Astrocyte of the cerebellum (primary cell): ENCODE measurements at regions not wholly inside any gene's neighbourhood (a gene's known extent, or its start where the extent isn't known, plus 50 kb on each side); places are given as distances from the start of the nearest gene placed in this dataset.

Experiments used
- DNase-seq: peaks from one replicate; pipeline ENCODE4 v3.0.0-alpha.2; 2011; ENCODE audit warnings: low read depth
- H3K4me3 ChIP-seq: 2 replicates; pipeline ENCODE4 v1.5.1; 2011; ENCODE audit warnings: mild to moderate bottlenecking, low read depth, low read length, moderate library complexity
- CTCF ChIP-seq: IDR thresholded peaks from 2 replicates; pipeline ENCODE4 v1.5.1; 2012; ENCODE audit warnings: low read length, low read depth, moderate library complexity, mild to moderate bottlenecking; ENCODE audit errors: missing control alignments
- in situ Hi-C: cut with HindIII; loops from 2 replicates; pipeline ENCODE4 v1.10.0; 2017; ENCODE audit warnings: low sequenced_read_pairs

GRCh38 chr6:48315051-48315719 is 204.2 kb upstream of the PTCHD4 start:
- in situ Hi-C loops, result no loop called here
- no peak for TF ChIP-seq CTCF

GRCh38 chr6:48311301-48311700 is 200.3 kb upstream of the PTCHD4 start:
- in situ Hi-C loops, result no loop called here
- no peak overlapping the region for H3K4me3 ChIP-seq
- no peak for DNase-seq
- no peak for TF ChIP-seq CTCF

More at GRCh38 chr6:48315051-48315719, 204.2 kb upstream of the PTCHD4 start:
- DNase-seq, result no peak
- no peak overlapping the region for H3K4me3 ChIP-seq

GRCh38 chr6:48307573-48307972 is 196.6 kb upstream of the PTCHD4 start:
- DNase-seq, result no peak
- no peak for TF ChIP-seq CTCF
- H3K4me3 ChIP-seq, result no peak overlapping the region
- in situ Hi-C loops, result no loop called here

- in situ Hi-C loops, result no loop called here
- DNase-seq, result no peak
- TF ChIP-seq CTCF, result no peak
- H3K4me3 ChIP-seq, result no peak overlapping the region
These were observed 179.6 kb upstream of the PTCHD4 start for GRCh38 chr6:48290595-48290994.

GRCh38 chr6:48289841-48290240 is 178.8 kb upstream of the PTCHD4 start:
- in situ Hi-C loops, result no loop called here
- no peak for TF ChIP-seq CTCF
- no peak overlapping the region for H3K4me3 ChIP-seq
- DNase-seq, result no peak

- TF ChIP-seq CTCF, result no peak
- in situ Hi-C loops, result no loop called here
These were observed 170.2 kb upstream of the PTCHD4 start for GRCh38 chr6:48281217-48281616.

More at GRCh38 chr6:48281217-48281616, 170.2 kb upstream of the PTCHD4 start:
- H3K4me3 ChIP-seq, result no peak overlapping the region
- no peak for DNase-seq
